GM21619 (cell line): ENCODE measurements at regions not wholly inside any gene's neighbourhood (a gene's known extent, or its start where the extent isn't known, plus 50 kb on each side); places are given as distances from the start of the nearest gene placed in this dataset.
"Not testable (repeated sequence)": the region's sequence is repeated elsewhere in the genome, so short reads cannot be mapped to it uniquely, and the experiment has no call there.

Experiments
- ATAC-seq: cut with Tn5 transposase; IDR thresholded peaks from one replicate; pipeline ENCODE4 v1.9.1; 2021; ENCODE audit not compliant: unreplicated experiment

DNA sequence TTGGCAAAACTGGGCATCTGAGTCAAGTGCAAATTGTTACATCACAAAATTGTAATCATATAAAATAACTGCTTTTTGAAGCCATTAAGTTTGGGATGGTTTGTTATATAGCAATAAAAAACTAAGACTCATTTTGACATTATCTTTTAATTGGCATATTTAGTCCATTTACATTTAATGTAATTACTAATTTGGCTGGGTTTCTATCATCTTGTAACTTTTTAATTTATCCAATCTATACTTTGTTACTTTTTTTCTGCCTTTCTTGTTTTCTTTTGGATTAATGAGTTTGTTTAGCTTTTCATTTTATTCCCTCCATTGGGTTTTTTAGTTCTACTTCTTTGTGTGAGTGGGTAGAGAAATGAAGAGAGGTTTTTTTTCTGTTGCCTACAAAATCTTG is 76.3 kb downstream of the DRAM2 start:
- no peak for ATAC-seq

GRCh38 chr1:111062624-111063023 is 77.3 kb downstream of the DRAM2 start:
- no peak for ATAC-seq

DNA sequence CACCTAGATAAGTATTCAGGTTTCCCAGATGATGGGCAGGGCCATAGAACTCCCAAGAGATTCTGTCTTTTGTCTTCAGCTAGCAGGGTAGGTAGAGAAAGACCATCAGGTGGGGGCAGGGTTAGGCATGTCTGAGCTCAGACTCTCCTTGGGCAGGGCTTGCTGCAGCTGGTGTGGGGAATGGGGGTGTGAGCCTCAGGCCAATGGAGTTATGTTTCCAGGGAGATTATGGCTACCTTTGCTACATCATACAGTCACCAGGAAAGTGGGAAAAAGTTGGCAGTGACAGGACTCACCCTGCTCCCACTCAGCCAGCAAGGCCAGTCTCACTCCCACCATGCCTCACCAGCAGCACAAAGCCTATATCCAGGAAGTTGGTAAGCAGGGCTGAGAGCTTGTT is 77.8 kb downstream of the DRAM2 start:
- no peak for ATAC-seq

- no peak for ATAC-seq
Observed at GRCh38 chr1:111054656-111055055, 85.2 kb downstream of the DRAM2 start.

GRCh38 chr1:111052246-111052645 is 87.6 kb downstream of the DRAM2 start:
- ATAC-seq: no peak

DNA sequence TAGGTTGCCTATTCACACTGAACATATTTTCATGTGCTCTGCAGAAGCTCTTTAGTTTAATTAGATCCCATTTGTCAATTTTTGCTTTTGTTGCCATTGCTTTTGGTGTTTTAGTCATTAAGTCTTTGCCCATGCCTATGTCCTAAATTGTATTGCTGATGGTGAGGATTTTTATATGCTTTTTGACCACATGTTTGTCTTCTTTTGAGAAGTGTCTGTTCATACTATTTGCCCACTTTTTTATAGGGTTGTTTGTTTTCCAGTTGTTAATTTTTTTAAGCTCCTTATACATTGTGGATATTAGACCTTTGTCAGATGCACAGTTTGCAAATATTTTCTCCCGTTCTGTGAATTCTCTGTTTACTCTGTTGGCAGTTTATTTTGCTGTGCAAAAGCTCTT is 84.5 kb upstream of the LRIF1 start:
- not testable (repeated sequence) for ATAC-seq

- no peak for ATAC-seq
Observed at GRCh38 chr1:111045033-111045722, 81.5 kb upstream of the LRIF1 start.

DNA sequence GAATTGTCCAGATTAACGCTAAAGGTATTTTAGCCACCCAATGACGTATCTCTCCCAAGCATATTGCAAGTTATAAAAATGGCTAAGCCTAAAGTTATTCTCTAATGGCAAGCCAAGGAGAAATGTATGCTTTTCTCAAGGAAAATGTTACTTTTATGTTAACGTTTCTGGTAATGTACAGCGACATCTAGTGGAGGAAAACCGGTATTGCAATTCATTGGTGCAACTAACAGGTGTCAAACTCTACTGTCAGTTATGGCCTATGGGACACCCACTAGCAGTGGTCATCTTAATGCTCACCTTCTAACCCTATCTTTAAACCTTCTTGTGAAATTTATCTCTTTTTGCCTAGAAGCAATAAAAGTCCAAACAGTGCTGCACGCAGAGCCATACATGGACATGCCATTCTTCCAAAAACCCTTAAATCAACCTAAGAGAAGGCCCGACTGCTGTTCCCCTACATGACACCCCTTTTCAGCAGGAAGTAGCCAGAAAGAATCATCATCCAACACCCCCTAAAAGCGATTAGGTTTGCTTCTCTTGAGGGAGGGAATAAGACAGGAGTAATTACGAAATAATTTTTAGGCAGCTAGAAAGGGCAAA is 68.7 kb upstream of the LRIF1 start:
- no peak for ATAC-seq

DNA sequence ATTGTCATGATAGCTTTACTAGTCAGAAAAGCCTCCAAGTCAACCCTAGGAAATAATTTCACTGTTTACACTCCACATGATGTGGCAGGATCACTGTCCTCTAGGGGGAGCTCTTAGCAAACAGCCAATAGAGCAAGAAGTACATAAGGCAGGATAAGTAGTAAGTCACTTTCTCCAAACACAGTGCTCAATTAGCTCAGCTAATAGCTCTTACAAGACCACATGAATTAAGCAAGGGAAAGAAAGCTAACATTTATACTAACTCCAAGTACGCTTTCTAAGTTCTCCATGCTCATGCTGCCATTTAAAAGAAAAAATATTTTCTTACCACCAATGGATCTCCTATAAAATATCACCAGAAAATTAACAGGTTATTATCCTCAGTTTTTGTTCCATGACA is 66.9 kb upstream of the LRIF1 start:
- ATAC-seq: peak; percentile 65

- no peak for ATAC-seq
Observed at GRCh38 chr1:111025109-111025508, 61.4 kb upstream of the LRIF1 start.

DNA sequence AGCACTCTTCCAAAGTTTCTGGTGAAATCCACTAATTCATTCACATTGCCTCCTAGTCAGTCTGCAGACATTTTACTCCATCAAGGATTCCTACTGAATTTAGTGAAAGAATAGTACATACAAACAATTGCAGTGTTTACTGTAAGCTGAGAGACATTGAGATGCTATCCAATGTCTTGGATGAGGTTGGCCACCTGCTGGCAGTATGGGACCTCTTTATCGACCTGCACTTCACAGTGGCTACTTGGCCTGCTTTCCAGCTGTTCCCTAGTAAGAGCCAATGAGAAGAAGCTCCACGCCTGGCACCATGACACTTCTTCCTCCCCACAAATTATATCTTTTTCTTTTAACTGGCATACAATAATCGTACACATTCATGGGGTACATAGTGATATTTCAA is 51.5 kb upstream of the LRIF1 start:
- ATAC-seq: no peak
